ENCODE measurements at regions not wholly inside any gene's neighbourhood (a gene's known extent, or its start where the extent isn't known, plus 50 kb on each side); places are given as distances from the start of the nearest gene placed in this dataset.

GRCh38 chr7:136166521-136166920 lies 189.4 kb upstream of the MTPN start:
- TF ChIP-seq CTCF (IDR thresholded peaks at IDR 0.05) (no peak), POLR2AphosphoS5 (IDR thresholded peaks at IDR 0.05; ENCODE audit: low read depth, low read length) (no peak), REST (IDR thresholded peaks at IDR 0.05; ENCODE audit: insufficient read depth in 1 of 2, low read depth in 2 of 2, low read length in 1 of 2) (no peak), SIN3A (IDR thresholded peaks at IDR 0.05; ENCODE audit: borderline replicate concordance, insufficient read depth, low read depth, low read length) (no peak)

All from Panc1 (cell line).